22Rv1 (cell line): ENCODE measurements at regions not wholly inside any gene's neighbourhood (a gene's known extent, or its start where the extent isn't known, plus 50 kb on each side); places are given as distances from the start of the nearest gene placed in this dataset.

Experiments
- CTCF ChIP-seq: fragments of 450-650 bp; IDR thresholded peaks from 2 replicates; pipeline ENCODE4 v1.5.1; 2017; ENCODE audit warnings: mild to moderate bottlenecking
- ZFX ChIP-seq: fragments of 450-650 bp; IDR thresholded peaks from 2 replicates; pipeline ENCODE4 v1.6.1; 2017; ENCODE audit warnings: antibody characterized with exemption, borderline replicate concordance

GRCh38 chr6:11923621-11924020 lies 88.5 kb upstream of the HIVEP1 start:
- TF ChIP-seq CTCF, result no peak
- TF ChIP-seq ZFX, result no peak
